Motor neuron (in vitro differentiated cells): ENCODE measurements at regions not wholly inside any gene's neighbourhood (a gene's known extent, or its start where the extent isn't known, plus 50 kb on each side); places are given as distances from the start of the nearest gene placed in this dataset.
"Not testable (repeated sequence)": the region's sequence is repeated elsewhere in the genome, so short reads cannot be mapped to it uniquely, and the experiment has no call there.

Source experiments
- ATAC-seq, 8 experiments: fragments of 200-7000 bp; cut with Tn5 transposase; replicated peaks in 6 of 8; 2 replicates each; pipeline ENCODE4 v1.8.0; 2021; ENCODE audit warnings: mild to moderate bottlenecking in 8 of 8, moderate library complexity in 8 of 8
- H3K27ac ChIP-seq, 2 donors: fragments of 250-450 bp; sonication (Bioruptor Pico); 2 replicates each; pipeline ENCODE4 v1.9.0; 2021; ENCODE audit warnings: antibody characterized with exemption in 2 of 2, mild to moderate bottlenecking in 2 of 2, moderate library complexity in 1 of 2
- H3K4me1 ChIP-seq, 2 donors: fragments of 250-450 bp; sonication (Bioruptor Pico); replicated peaks in 1 of 2; 2 replicates each; pipeline ENCODE4 v1.6.1; 2021; ENCODE audit warnings: antibody characterized with exemption in 2 of 2, mild to moderate bottlenecking in 2 of 2, moderate library complexity in 1 of 2
- H3K4me3 ChIP-seq, 5 donors: fragments of 250-450 bp; sonication (Bioruptor Pico); 2 replicates each; pipeline ENCODE4 v1.9.0; 2021; ENCODE audit warnings: antibody characterized with exemption in 5 of 5, mild to moderate bottlenecking in 5 of 5, moderate library complexity in 4 of 5
- WGBS, 10 experiments: fragments of 450-650 bp; shearing (Covaris generic); methylation state at CpG; one replicate each; pipeline ENCODE4 v1.0.0; 2022; 5-methylcytosine and 5-hydroxymethylcytosine counted together
- in situ Hi-C, 9 experiments: fragments of 400-800 bp; cut with MboI; loops; one replicate each; pipeline ENCODE4 v1.15.0; 2021; ENCODE audit warnings: low sequenced_read_pairs in 9 of 9, low pct_unique_long_range_greater_than_20kb in 2 of 9; ENCODE audit not compliant: unreplicated experiment in 9 of 9

DNA sequence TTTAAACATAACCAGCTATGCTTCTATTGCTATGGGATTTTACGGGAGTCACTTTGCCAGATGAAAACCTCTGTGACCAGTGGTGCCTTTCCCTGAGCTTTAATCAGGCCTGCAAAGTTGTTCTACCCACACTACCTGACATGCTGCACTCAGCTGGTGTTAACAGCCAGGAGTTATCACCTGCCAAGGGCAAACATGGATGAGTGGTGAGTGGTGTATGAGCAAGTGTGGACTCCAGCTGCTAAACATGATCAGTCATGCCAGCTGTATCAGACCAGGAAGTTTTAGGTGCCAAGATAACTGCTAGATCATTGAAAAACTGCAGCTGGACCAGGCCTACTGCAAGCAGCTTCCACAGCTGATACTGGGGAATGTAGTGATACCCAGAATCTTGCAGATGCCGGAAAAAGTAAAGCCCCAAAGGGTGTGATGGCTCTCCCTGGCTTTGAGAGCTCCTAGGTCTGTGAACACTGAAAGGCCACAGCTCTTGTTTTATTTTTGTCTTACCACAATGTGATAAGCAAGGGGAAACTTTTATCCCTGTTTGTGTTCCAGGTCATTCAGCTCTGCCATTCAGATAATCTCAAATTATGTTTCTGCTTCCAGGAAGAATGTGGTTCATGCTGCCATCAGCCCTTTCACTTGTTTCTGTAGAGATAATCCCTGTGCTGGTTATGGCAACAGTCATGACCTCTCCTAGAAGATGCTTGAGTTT lies 163.5 kb downstream of the CDY2B start:
- H3K27ac ChIP-seq, ATAC-seq, in situ Hi-C loops, H3K4me3 ChIP-seq, H3K4me1 ChIP-seq: not testable (repeated sequence)
- WGBS, 10 experiments: no CpG with 5 or more reads among the region's 2 CpGs

DNA sequence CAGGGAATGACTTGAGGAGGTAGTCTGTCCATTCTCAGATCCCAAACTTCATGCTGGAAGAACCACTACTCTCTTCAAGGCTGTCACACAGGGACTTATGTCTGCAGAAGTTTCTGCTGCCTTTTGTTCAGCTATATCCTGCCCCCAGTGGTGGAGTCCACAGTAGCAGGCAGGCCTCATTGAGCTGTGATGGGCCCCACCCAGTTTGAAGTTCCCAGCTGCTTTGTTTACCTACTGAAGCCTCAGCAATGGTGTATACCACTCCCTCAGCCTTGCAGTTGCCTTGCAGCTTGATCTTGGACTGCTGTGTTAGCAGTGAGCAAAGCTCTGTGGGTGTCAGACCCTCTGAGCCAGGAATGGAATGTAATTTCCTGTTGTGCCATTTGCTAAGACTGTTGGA lies 212.0 kb downstream of the CDY2B start:
- H3K4me3 ChIP-seq, in situ Hi-C loops, H3K4me1 ChIP-seq, H3K27ac ChIP-seq: not testable (repeated sequence)
- ATAC-seq: peak in 3 of 8 experiments; percentile 50 to 64 (median 59)

DNA sequence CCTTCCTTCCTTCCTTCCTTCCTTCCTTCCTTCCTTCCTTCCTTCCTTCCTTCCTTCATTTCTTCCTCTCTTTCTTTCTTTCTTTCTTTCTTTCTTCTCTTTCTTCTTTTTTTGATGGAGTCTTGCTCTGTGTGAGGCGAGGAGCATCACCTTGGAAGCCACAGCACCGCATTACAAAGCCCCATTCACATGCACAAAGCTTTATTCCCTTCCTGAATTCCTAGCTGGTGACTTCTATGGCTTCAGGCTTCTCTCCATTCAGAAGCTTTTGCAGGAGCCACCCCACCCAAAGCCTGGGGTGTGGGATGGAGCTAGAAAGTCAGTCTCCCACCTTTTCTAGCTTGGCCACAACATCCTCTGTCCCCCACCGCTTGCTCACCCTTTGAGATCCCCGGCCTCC lies 237.0 kb downstream of the CDY2B start:
- in situ Hi-C loops, ATAC-seq, H3K27ac ChIP-seq, H3K4me3 ChIP-seq, H3K4me1 ChIP-seq: not testable (repeated sequence)
- no CpG with 5 or more reads among the region's 4 CpGs for WGBS, 10 experiments

DNA sequence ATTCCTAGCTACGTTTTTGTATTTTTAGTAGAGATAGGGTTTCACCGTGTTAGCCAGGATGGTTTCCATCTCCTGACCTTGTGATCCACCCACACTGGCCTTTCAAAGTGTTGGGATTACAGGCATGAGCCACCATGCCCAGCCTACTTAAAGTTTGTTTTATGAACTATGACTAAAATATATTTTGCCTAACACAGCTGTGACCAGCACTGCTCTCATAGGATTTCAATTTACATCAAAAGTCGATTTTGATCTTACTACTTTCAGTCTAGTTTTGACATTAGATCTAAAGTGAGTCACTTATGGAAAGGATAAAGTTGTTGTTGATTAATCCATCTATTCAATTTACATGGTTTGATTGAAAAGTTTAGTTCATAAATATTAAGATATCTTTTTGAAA lies 245.5 kb downstream of the CDY2B start:
- in situ Hi-C loops, H3K4me1 ChIP-seq, H3K27ac ChIP-seq, ATAC-seq, H3K4me3 ChIP-seq: not testable (repeated sequence)
- no CpG with 5 or more reads among the region's 3 CpGs for WGBS, 10 experiments

DNA sequence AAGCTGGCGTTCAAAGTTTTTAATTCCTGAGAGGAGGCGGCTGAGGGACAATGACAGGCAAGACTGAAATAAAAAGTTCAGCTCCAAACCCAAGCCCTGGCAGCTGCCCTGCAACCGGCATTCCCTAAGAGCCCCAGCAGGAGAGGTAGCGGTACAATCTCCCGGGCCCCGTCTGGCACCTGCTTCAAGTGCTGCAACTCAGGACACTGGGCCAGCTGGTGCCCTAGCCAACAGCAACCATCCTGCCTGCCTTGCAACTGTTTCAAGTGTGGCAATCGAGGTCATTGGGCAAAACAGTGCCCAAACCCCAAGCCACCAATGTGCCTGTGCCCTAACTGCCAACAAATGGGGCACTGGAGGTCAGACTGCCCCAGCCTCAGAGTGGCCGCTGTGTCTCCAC lies 268.8 kb downstream of the CDY2B start:
- WGBS, 10 experiments: no CpG with 5 or more reads among the region's 8 CpGs
- in situ Hi-C loops, H3K27ac ChIP-seq, H3K4me3 ChIP-seq, H3K4me1 ChIP-seq, ATAC-seq: not testable (repeated sequence)

DNA sequence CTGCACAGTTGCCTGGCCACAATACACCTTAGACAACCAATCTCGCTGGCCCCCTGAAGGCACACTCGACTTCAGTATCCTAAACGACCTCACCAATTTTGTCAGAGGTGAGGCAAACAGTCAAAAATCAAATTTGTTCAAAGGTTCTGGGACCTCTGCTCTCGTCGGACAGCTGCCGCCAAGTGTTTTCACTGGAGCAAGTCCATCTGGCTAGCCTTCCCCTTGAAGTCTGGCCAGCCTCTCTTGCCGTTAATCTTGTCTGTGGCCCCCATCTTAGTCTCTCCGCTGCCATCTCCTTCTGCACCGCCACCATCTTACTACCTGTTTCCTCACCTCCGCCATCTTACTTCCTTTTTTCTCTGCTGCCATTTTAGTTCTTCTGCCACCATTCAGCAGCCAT lies 269.4 kb downstream of the CDY2B start:
- H3K4me3 ChIP-seq, ATAC-seq, H3K27ac ChIP-seq, in situ Hi-C loops, H3K4me1 ChIP-seq: not testable (repeated sequence)
- WGBS, 10 experiments: no CpG with 5 or more reads among the region's 10 CpGs

DNA sequence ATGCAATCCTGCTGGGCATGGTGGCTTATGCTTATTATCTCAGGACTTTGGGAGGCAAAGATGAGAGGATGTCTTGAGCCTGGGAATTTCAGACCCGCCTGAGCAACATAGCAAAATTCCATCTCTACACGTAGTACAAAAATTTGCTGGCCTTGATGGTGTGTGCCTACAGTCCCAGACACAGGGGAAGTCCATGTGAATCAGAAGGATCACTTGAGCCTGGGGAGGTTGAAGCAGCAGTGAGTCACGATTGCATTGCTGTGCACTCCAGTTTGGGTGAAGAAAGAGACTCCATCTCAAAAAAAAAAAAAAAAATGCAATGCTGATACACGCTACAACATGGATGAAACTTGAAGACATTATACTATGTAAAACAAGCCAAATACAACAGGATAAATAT lies 272.9 kb downstream of the CDY2B start:
- in situ Hi-C loops, H3K4me3 ChIP-seq, ATAC-seq, H3K4me1 ChIP-seq, H3K27ac ChIP-seq: not testable (repeated sequence)
- no CpG with 5 or more reads among the region's 4 CpGs for WGBS, 10 experiments

DNA sequence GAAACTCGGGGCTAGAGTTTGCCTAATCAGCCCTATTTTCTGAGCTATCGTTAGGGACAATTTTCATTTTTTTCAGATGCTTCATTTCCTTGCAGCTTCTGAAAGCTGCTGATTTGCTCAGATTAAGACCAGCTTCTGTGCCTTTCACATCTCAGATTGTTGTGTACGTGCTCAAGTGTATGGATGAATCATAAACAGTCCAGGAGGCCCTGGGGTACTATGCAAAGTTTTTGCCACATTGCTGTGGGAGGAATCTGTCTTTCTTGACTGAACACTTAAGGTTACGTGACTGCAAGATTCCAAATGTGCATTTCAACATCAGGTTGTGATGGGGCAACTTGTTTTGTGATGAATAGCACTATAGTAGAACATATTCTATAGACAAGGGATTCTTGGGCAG lies 280.8 kb downstream of the CDY2B start:
- not testable (repeated sequence) for ATAC-seq

DNA sequence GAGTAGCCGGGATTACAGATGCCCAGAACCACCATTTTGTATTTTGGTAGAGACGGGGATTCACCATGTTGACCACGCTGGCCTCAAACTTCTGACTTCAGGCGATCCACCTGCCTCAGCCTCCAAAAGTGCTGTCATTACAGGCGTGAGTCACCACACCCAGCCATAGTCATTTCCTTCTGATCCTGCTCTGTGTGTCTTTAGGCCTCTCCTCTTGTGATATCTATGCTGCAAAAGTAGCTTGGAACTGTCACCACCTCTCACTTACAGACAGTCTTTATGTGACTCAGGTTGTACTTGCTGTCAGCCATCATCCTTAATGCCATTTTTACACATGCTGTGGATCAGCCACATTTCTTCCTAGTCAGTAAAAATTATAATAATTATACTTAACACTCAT lies 286.3 kb downstream of the CDY2B start:
- in situ Hi-C loops, H3K4me1 ChIP-seq, H3K4me3 ChIP-seq, H3K27ac ChIP-seq, ATAC-seq: not testable (repeated sequence)
- no CpG with 5 or more reads among the region's 5 CpGs for WGBS, 10 experiments

More for the DNA sequence above, 280.8 kb downstream of the CDY2B start:
- H3K4me3 ChIP-seq, H3K27ac ChIP-seq, H3K4me1 ChIP-seq, in situ Hi-C loops: not testable (repeated sequence)
- no CpG with 5 or more reads among the region's 4 CpGs for WGBS, 10 experiments

DNA sequence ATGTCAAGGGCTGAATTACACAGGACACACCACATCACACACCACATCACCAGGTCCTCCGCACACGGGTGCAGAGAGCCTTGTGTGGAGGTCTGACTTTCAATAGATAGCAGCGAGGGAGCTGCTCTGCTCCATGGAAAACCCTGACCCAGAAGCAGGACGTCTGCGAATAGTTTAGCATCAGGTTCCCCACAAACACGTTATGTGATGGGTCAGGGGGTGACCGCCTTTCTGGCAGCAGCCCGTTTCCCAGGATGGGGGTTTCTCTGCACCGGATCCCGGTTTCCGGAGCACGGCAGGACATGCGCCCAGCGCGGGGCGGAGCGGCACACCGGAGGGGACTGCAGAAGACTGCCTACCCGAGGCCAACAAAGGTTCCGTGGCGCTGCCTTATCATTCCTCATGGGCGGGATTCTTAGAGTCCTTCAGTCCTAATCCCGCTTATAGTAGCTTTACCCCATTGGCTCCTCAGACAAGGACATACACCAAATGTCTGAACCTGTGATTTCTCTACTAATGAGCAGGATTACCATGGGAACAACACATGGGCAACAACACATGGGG lies 300.0 kb downstream of the CDY2B start:
- WGBS, 10 experiments: no CpG with 5 or more reads among the region's 23 CpGs

DNA sequence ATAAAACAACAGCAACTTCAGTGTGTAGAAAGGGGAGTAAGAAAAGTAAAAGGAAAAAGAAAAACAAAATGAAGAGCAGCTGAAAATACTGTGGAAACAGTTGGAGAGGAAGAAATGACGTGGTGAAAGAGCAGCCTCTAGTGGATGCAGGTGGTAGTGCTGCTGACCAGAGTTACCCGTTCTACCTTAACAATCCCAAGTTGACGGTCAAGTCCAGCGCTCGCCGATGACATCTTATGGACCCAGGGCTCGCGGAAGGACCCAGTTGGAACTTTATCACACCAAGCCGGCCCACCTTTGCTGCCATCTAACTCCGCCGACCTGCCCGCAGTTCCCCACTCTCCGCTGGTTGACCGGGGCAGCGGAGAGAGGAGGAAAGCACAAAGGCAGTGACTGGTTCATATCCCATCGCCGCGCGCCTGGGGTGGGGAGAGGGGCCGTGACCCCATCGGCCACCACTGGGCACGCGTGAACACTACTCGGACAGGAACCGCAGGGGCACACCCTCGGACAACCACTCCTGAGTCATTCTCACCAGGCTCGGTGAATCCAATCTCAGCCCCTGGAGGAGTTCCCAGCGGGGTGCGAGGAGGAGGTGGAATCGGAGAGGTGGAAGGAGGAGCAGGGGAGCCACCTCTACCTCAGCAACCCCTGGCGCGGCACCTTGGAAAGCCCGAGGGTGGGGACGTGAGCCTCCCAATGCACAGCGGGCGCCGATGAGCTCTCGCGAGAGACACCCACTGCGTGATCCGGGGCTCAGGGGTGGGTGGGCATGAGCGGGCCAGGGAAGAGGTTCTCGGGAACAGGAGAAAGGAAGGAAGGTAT lies 300.7 kb downstream of the CDY2B start:
- in situ Hi-C loops, H3K27ac ChIP-seq, H3K4me1 ChIP-seq: not testable (repeated sequence)
- peak in 7 of 8 experiments; percentile 84 to 93 (median 88) for ATAC-seq
- H3K4me3 ChIP-seq: peak overlapping the region in 2 of 5 donors; percentile 10 to 29
- no CpG with 5 or more reads among the region's 43 CpGs for WGBS, 10 experiments

More for the DNA sequence above, 300.0 kb downstream of the CDY2B start:
- H3K4me1 ChIP-seq, in situ Hi-C loops, H3K27ac ChIP-seq, H3K4me3 ChIP-seq: not testable (repeated sequence)
- peak in 6 of 8 experiments; percentile 14 to 74 (median 70) for ATAC-seq

DNA sequence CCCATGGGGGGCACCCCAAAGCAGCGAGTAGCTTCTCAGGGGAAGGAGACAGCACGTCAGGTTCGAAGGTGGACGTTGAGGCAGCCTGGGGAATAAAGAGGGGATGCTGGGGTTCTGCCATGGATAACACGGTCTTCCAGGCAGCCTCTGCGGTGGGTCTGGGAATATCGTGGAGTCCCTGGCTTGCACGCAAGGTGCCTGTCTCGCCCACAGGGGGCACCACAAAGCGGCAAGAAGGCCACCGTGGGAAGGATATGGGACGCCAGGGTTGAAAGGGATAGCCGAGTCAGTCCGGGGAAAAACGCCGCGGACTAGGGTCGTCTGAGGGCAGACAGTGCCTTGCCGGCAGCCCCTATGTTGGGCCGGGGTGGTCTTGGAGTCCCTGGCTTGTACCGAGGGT lies 316.9 kb downstream of the CDY2B start:
- in situ Hi-C loops, ATAC-seq: not testable (repeated sequence)
- no CpG with 5 or more reads among the region's 21 CpGs for WGBS, 10 experiments

More for the DNA sequence above, 316.9 kb downstream of the CDY2B start:
- not testable (repeated sequence) for H3K4me3 ChIP-seq, H3K4me1 ChIP-seq, H3K27ac ChIP-seq
